Smooth muscle cell (in vitro differentiated cells): ENCODE measurements at regions not wholly inside any gene's neighbourhood (a gene's known extent, or its start where the extent isn't known, plus 50 kb on each side); places are given as distances from the start of the nearest gene placed in this dataset.

Experiments used
- DNase-seq: peaks from one replicate; lab custom pipeline; 2025; ENCODE audit not compliant: unreplicated experiment; lab: John Stamatoyannopoulos, UW
- H2AFZ ChIP-seq: fragments of 200-600 bp; sonication (generic); 2 replicates; pipeline ENCODE4 v1.6.0; 2016; ENCODE audit warnings: antibody characterized with exemption, low read depth, mild to moderate bottlenecking
- H3F3A ChIP-seq: fragments of 200-600 bp; sonication (generic); 2 replicates; pipeline ENCODE4 v1.6.0; 2017; ENCODE audit warnings: antibody characterized with exemption, low read depth
- H3K27ac ChIP-seq: fragments of 200-600 bp; sonication (generic); 2 replicates; pipeline ENCODE4 v1.5.1; 2016; ENCODE audit warnings: low read depth, mild to moderate bottlenecking
- H3K27me3 ChIP-seq: fragments of 200-600 bp; sonication (generic); 2 replicates; pipeline ENCODE4 v1.6.1; 2016; ENCODE audit warnings: low read depth, mild to moderate bottlenecking
- H3K36me3 ChIP-seq: fragments of 200-600 bp; sonication (generic); 2 replicates; pipeline ENCODE4 v1.5.1; 2016; ENCODE audit warnings: low read depth
- H3K4me1 ChIP-seq: fragments of 200-600 bp; sonication (generic); 2 replicates; pipeline ENCODE4 v1.5.1; 2016; ENCODE audit warnings: low read depth
- H3K4me2 ChIP-seq: fragments of 200-600 bp; sonication (generic); 2 replicates; pipeline ENCODE4 v1.6.0; 2016; ENCODE audit warnings: mild to moderate bottlenecking
- H3K4me3 ChIP-seq: fragments of 200-600 bp; sonication (generic); 2 replicates; pipeline ENCODE4 v1.5.1; 2016; ENCODE audit warnings: mild to moderate bottlenecking
- H3K79me2 ChIP-seq: fragments of 200-600 bp; sonication (generic); 2 replicates; pipeline ENCODE4 v1.6.0; 2016; ENCODE audit warnings: low read depth, mild to moderate bottlenecking
- H3K9ac ChIP-seq: fragments of 200-600 bp; sonication (generic); 2 replicates; pipeline ENCODE4 v1.6.0; 2016; ENCODE audit warnings: low read depth
- H3K9me3 ChIP-seq: fragments of 200-600 bp; sonication (generic); replicated peaks from 2 replicates; pipeline ENCODE4 v1.5.1; 2016; ENCODE audit warnings: low read depth
- H4K20me1 ChIP-seq: fragments of 200-600 bp; sonication (generic); 2 replicates; pipeline ENCODE4 v1.6.0; 2016; ENCODE audit warnings: low read depth
- WGBS: methylation state at CpG from one replicate; pipeline ENCODE4 v1.1.7; 2016; ENCODE audit warnings: low lambda C conversion rate; 5-methylcytosine and 5-hydroxymethylcytosine counted together
- TF ChIP-seq, protein P1 (sequence below): fragments of 200-600 bp; sonication (generic); IDR thresholded peaks from 2 replicates; pipeline ENCODE4 v1.5.1; 2017; ENCODE audit warnings: borderline replicate concordance, mild to moderate bottlenecking, antibody characterized with exemption; ENCODE audit not compliant: insufficient read depth, poor library complexity, severe bottlenecking

DNA sequence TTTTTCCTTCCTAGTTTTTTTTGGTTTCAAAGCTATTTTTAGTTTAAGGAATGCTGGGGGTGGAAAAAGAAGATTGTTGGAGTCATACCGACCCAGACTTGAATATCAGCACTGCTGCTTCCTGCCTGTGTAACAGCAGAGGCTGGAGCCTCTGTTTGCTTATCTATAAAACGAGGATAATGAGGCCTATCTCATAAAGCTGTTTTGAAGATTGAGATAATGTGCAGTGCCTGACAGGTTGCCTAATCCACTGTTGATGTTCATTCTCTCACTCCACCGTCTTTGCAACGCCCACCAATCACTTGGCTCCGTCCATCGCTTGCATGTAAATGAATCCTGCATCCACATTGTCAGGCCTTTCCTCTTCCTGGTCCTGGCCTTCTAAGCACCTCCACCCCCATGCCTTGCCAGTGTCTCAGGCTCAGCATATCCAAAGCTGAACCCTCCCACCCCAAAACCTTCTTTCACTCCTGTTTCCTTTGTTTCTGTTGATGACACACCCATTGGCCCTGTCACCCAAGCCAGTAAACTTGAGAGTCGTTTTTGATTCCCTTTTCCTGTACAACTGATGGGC lies 94.9 kb downstream of the MEX3B start:
- H3K9ac ChIP-seq, result no peak overlapping the region
- DNase-seq, result no peak
- peak overlapping the region; percentile 1 for H3K27ac ChIP-seq
- H3K79me2 ChIP-seq, result no peaks in the 10 kb centered on the region
- peak overlapping the region; percentile 22 for H3K4me2 ChIP-seq
- TF ChIP-seq, protein P1, sequence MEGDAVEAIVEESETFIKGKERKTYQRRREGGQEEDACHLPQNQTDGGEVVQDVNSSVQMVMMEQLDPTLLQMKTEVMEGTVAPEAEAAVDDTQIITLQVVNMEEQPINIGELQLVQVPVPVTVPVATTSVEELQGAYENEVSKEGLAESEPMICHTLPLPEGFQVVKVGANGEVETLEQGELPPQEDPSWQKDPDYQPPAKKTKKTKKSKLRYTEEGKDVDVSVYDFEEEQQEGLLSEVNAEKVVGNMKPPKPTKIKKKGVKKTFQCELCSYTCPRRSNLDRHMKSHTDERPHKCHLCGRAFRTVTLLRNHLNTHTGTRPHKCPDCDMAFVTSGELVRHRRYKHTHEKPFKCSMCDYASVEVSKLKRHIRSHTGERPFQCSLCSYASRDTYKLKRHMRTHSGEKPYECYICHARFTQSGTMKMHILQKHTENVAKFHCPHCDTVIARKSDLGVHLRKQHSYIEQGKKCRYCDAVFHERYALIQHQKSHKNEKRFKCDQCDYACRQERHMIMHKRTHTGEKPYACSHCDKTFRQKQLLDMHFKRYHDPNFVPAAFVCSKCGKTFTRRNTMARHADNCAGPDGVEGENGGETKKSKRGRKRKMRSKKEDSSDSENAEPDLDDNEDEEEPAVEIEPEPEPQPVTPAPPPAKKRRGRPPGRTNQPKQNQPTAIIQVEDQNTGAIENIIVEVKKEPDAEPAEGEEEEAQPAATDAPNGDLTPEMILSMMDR, result no peak
- WGBS, result 25% methylated on average over 7 of the region's 7 CpGs
- H3F3A ChIP-seq, result no peaks in the 10 kb centered on the region
- no peaks in the 10 kb centered on the region for H3K4me1 ChIP-seq
- H3K4me3 ChIP-seq, result no peak overlapping the region
- H3K36me3 ChIP-seq, result no peaks in the 10 kb centered on the region
- H2AFZ ChIP-seq, result no peak overlapping the region
- no peaks in the 10 kb centered on the region for H3K9me3 ChIP-seq
- no peaks in the 10 kb centered on the region for H4K20me1 ChIP-seq
- H3K27me3 ChIP-seq, result no peaks in the 10 kb centered on the region

DNA sequence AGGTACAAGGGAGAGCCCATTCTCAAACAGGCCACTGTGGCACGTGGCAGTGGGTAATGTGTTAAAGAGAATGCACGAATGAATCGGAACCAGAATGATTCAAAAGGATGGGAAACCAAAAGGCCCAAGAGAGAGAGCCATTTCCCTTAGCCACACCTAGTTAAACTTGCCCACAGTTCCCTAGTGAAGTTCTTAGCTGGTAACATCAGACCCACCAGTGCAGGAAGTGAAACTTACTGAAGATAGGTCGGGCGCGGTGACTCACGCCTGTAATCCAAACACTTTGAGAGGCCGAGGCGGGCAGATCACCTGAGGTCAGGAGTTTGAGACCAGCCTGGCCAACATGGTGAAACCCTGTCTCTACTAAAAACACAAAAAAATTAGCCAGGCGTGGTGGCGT lies 97.1 kb downstream of the MEX3B start:
- H3K27me3 ChIP-seq, result no peaks in the 10 kb centered on the region
- no peak for DNase-seq
- H3K4me1 ChIP-seq, result no peaks in the 10 kb centered on the region
- H3K4me2 ChIP-seq, result no peak overlapping the region
- no peaks in the 10 kb centered on the region for H3K79me2 ChIP-seq
- H3K9ac ChIP-seq, result no peak overlapping the region
- no peak overlapping the region for H3K27ac ChIP-seq
- no peaks in the 10 kb centered on the region for H3K9me3 ChIP-seq
- no peaks in the 10 kb centered on the region for H3K36me3 ChIP-seq
- TF ChIP-seq, protein P1, result no peak
- no peaks in the 10 kb centered on the region for H3F3A ChIP-seq
- H2AFZ ChIP-seq, result no peak overlapping the region
- no peaks in the 10 kb centered on the region for H4K20me1 ChIP-seq
- 91% methylated on average over 11 of the region's 11 CpGs for WGBS
- no peak overlapping the region for H3K4me3 ChIP-seq

DNA sequence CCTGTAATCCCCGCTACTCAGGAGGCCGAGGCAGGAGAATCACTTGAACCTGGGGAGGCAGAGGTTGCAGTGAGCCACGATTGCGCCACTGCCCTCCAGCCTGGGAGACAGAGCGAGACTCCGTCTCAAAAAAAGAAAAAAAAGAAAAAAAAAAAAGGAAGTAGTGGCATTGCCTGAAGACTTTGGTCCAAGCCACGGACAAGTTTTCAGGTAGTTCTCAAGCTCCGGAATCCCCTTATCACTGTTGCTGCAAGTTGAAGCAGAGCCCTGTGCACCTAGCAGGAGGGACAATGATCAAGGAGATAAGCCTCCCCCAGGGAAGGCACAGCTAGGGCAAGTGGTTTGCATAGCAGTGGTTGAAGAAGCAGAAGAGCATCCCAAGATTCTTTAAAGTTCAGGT lies 97.6 kb downstream of the MEX3B start:
- H3K4me1 ChIP-seq, result no peaks in the 10 kb centered on the region
- no peak overlapping the region for H3K4me3 ChIP-seq
- no peak overlapping the region for H3K4me2 ChIP-seq
- 91% methylated on average over 8 of the region's 8 CpGs for WGBS
- H3K27me3 ChIP-seq, result no peaks in the 10 kb centered on the region
- no peaks in the 10 kb centered on the region for H3K9me3 ChIP-seq
- H3F3A ChIP-seq, result no peaks in the 10 kb centered on the region
- H3K9ac ChIP-seq, result no peak overlapping the region
- TF ChIP-seq, protein P1, result no peak
- no peak overlapping the region for H2AFZ ChIP-seq
- H3K27ac ChIP-seq, result no peak overlapping the region
- no peaks in the 10 kb centered on the region for H3K79me2 ChIP-seq
- no peaks in the 10 kb centered on the region for H3K36me3 ChIP-seq
- H4K20me1 ChIP-seq, result no peaks in the 10 kb centered on the region
- no peak for DNase-seq

DNA sequence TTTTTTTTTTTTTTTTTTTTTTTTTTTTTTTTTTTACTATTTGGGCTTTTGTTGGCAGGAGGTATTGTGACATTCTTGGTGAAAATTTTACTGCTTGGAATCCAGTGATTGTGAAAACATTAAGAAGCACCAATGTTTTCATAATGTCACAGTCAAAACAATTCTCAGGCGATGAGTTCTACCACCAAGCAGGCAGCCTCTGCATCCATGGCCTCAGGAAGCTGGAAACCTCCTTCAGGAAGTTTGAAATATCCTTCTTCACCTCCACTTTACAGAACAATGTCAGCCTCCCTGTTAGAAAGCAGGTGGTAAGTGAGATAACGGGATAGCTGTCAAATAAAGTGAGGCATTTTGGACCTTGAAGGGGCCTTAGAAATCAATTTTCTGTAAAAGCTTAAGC lies 98.3 kb downstream of the MEX3B start:
- DNase-seq, result no peak
- Histone ChIP-seq H3K4me1 (no peaks in the 10 kb centered on the region), H4K20me1 (no peaks in the 10 kb centered on the region), H3K36me3 (no peaks in the 10 kb centered on the region), H3K4me3 (no peak overlapping the region), H2AFZ (no peak overlapping the region), H3K9me3 (no peaks in the 10 kb centered on the region), H3K79me2 (no peaks in the 10 kb centered on the region), H3K27ac (no peak overlapping the region), H3K9ac (no peak overlapping the region), H3F3A (no peaks in the 10 kb centered on the region), H3K27me3 (no peaks in the 10 kb centered on the region), H3K4me2 (no peak overlapping the region)
- TF ChIP-seq, protein P1, result no peak
- 97% methylated on average over 2 of the region's 2 CpGs for WGBS
